GM23338 (cell line): ENCODE measurements at regions not wholly inside any gene's neighbourhood (a gene's known extent, or its start where the extent isn't known, plus 50 kb on each side); places are given as distances from the start of the nearest gene placed in this dataset.

Source experiments
- ATAC-seq: fragments of 200-7000 bp; cut with Tn5 transposase; 3 replicates; pipeline ENCODE4 v1.9.1; 2020
- DNase-seq: peaks from one replicate; pipeline ENCODE4 v3.0.0-alpha.2; 2015; ENCODE audit warnings: low spot score
- H2AFZ ChIP-seq: fragments of 200-600 bp; sonication (generic); 2 replicates; pipeline ENCODE4 v1.8.0; 2016; ENCODE audit warnings: antibody characterized with exemption, mild to moderate bottlenecking, moderate library complexity
- H3F3A ChIP-seq: fragments of 200-600 bp; sonication (generic); replicated peaks from 2 replicates; pipeline ENCODE4 v1.8.0; 2017; ENCODE audit warnings: antibody characterized with exemption, mixed run types, low read depth
- H3K27ac ChIP-seq: fragments of 200-600 bp; sonication (generic); 2 replicates; pipeline ENCODE4 v1.6.1; 2016; ENCODE audit warnings: low read depth
- H3K27me3 ChIP-seq: fragments of 200-600 bp; sonication (generic); 2 replicates; pipeline ENCODE4 v1.8.0; 2016; ENCODE audit warnings: mild to moderate bottlenecking, mixed run types, moderate library complexity; ENCODE audit not compliant: insufficient read depth
- H3K36me3 ChIP-seq: fragments of 200-600 bp; sonication (generic); 2 replicates; pipeline ENCODE4 v1.8.0; 2016; ENCODE audit warnings: mild to moderate bottlenecking; ENCODE audit not compliant: insufficient read depth
- H3K4me1 ChIP-seq: fragments of 200-600 bp; sonication (generic); 2 replicates; pipeline ENCODE4 v1.8.0; 2016; ENCODE audit warnings: mild to moderate bottlenecking, moderate library complexity; ENCODE audit not compliant: insufficient read depth
- H3K4me2 ChIP-seq: fragments of 200-600 bp; sonication (generic); 2 replicates; pipeline ENCODE4 v1.7.1; 2017; ENCODE audit warnings: mixed run types
- H3K4me3 ChIP-seq: fragments of 200-600 bp; sonication (generic); 2 replicates; pipeline ENCODE4 v1.6.1; 2016; ENCODE audit warnings: mixed run types
- H3K79me2 ChIP-seq: fragments of 200-600 bp; sonication (generic); replicated peaks from 2 replicates; pipeline ENCODE4 v1.8.0; 2017; ENCODE audit warnings: mild to moderate bottlenecking; ENCODE audit not compliant: insufficient read depth
- H3K9me2 ChIP-seq: fragments of 200-600 bp; sonication (generic); 2 replicates; pipeline ENCODE4 v1.8.0; 2017; ENCODE audit not compliant: insufficient read depth
- H4K20me1 ChIP-seq: fragments of 200-600 bp; sonication (generic); replicated peaks from 2 replicates; pipeline ENCODE4 v1.8.0; 2017; ENCODE audit warnings: mild to moderate bottlenecking; ENCODE audit not compliant: insufficient read depth
- H3K27ac Mint-ChIP-seq: 2 replicates; pipeline ENCODE4 v1.8.0; 2020; ENCODE audit warnings: inconsistent platforms, mild to moderate bottlenecking, moderate library complexity, mixed read lengths
- H3K27me3 Mint-ChIP-seq: 3 replicates; pipeline ENCODE4 v1.8.0; 2022; ENCODE audit warnings: low read depth, mild to moderate bottlenecking, moderate library complexity, mixed read lengths, inconsistent platforms; ENCODE audit not compliant: insufficient read depth, poor library complexity
- H3K36me3 Mint-ChIP-seq: 3 replicates; pipeline ENCODE4 v1.8.0; 2021; ENCODE audit warnings: low read depth, mild to moderate bottlenecking, inconsistent platforms, moderate library complexity, mixed read lengths
- H3K4me1 Mint-ChIP-seq: 3 replicates; pipeline ENCODE4 v1.8.0; 2020; ENCODE audit warnings: mild to moderate bottlenecking, inconsistent platforms, mixed read lengths
- H3K4me3 Mint-ChIP-seq: 3 replicates; pipeline ENCODE4 v1.8.0; 2021; ENCODE audit warnings: moderate library complexity, mild to moderate bottlenecking, inconsistent platforms, mixed read lengths
- H3K9me3 Mint-ChIP-seq: 3 replicates; pipeline ENCODE4 v1.8.0; 2020; ENCODE audit warnings: moderate library complexity, mild to moderate bottlenecking, inconsistent platforms, mixed read lengths
- CREB1 ChIP-seq: fragments of 250-450 bp; sonication (Bioruptor Pico); IDR thresholded peaks from 2 replicates; pipeline ENCODE4 v1.5.0; 2020; ENCODE audit warnings: low read depth, mild to moderate bottlenecking, moderate library complexity
- EZH2 ChIP-seq: fragments of 200-600 bp; sonication (generic); IDR thresholded peaks from one replicate; pipeline ENCODE4 v1.8.0; 2017; ENCODE audit warnings: antibody characterized with exemption, mild to moderate bottlenecking, low read depth; ENCODE audit not compliant: unreplicated experiment
- EZH2phosphoT487 ChIP-seq: fragments of 200-600 bp; sonication (generic); IDR thresholded peaks from one replicate; pipeline ENCODE4 v1.8.1; 2018; ENCODE audit warnings: antibody characterized with exemption; ENCODE audit not compliant: unreplicated experiment
- NANOG ChIP-seq: IDR thresholded peaks from 2 replicates; pipeline ENCODE4 v1.6.1; 2016; ENCODE audit warnings: antibody characterized with exemption, borderline replicate concordance
- STAT1 ChIP-seq: IDR thresholded peaks from one replicate; pipeline ENCODE4 v1.6.1; 2016; ENCODE audit warnings: antibody characterized with exemption; ENCODE audit not compliant: unreplicated experiment
- ZNF114 ChIP-seq: fragments of 250-450 bp; sonication (Bioruptor Pico); IDR thresholded peaks from 2 replicates; pipeline ENCODE4 v1.5.0; 2020; ENCODE audit warnings: mild to moderate bottlenecking, moderate library complexity
- ZNF462 ChIP-seq: fragments of 250-450 bp; sonication (Bioruptor Pico); IDR thresholded peaks from 2 replicates; pipeline ENCODE4 v1.5.0; 2020; ENCODE audit warnings: mild to moderate bottlenecking, moderate library complexity
- TF ChIP-seq, protein P1 (sequence below), 2 experiments: fragments of 200-600 bp in 1 of 2; sonication (generic) in 1 of 2; conservative IDR thresholded peaks; 2 replicates each; pipeline versions ENCODE4 v1.5.1 to v1.6.1; 2016 to 2017; ENCODE audit warnings: antibody characterized with exemption in 2 of 2, low read depth in 2 of 2, mild to moderate bottlenecking in 2 of 2, moderate library complexity in 1 of 2

DNA sequence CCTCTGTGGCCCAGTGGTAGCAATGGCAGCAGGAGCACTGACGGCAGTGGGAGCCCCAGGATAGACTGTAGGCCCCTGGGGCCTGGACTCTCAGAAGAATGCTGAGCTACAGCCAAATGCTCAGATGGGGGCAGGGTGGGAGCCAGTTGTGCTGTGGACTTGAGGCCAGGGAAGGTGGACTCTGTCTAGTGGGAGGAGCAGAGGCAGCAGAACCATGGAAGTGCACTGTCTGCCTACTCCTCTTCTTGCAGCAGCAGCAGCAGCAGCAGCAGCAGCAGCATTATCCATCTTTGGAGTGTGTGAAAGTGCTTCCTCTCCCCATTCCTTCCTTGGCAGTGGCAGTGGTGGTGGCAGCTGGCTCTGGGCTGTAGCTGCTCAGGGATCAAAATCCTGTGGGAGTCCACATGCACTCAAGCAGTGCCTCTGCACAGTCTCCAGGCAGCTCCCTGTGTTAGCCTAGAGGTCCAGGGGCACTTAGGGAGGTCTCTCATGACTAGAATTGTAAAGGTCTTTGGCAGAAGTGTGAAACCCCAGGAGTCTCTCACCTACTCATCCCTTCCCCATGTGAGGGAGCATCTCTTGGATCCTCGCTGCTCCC lies 917.9 kb upstream of the B3GALT2 start:
- no peak overlapping the region for H3K4me3 ChIP-seq
- H3K27ac ChIP-seq: no peak overlapping the region

More for the DNA sequence above, 917.9 kb upstream of the B3GALT2 start:
- DNase-seq: no peak
- TF ChIP-seq STAT1: no peak
- TF ChIP-seq ZNF114 (CRISPR knock-in tag): no peak
- no peak for TF ChIP-seq NANOG
- TF ChIP-seq EZH2: no peak
- TF ChIP-seq, protein P1, sequence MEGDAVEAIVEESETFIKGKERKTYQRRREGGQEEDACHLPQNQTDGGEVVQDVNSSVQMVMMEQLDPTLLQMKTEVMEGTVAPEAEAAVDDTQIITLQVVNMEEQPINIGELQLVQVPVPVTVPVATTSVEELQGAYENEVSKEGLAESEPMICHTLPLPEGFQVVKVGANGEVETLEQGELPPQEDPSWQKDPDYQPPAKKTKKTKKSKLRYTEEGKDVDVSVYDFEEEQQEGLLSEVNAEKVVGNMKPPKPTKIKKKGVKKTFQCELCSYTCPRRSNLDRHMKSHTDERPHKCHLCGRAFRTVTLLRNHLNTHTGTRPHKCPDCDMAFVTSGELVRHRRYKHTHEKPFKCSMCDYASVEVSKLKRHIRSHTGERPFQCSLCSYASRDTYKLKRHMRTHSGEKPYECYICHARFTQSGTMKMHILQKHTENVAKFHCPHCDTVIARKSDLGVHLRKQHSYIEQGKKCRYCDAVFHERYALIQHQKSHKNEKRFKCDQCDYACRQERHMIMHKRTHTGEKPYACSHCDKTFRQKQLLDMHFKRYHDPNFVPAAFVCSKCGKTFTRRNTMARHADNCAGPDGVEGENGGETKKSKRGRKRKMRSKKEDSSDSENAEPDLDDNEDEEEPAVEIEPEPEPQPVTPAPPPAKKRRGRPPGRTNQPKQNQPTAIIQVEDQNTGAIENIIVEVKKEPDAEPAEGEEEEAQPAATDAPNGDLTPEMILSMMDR (conservative IDR thresholded peaks at IDR 0.05; ENCODE audit: low read depth in 2 of 2): no peak
- no peak for TF ChIP-seq CREB1 (CRISPR knock-in tag)
- TF ChIP-seq ZNF462 (CRISPR knock-in tag): no peak
- TF ChIP-seq EZH2phosphoT487: no peak
- Histone ChIP-seq H3K36me3 (no peaks in the 10 kb centered on the region), H3K4me1 (no peaks in the 10 kb centered on the region), H2AFZ (no peak overlapping the region), H3K27me3 (no peaks in the 10 kb centered on the region), H3F3A (no peaks in the 10 kb centered on the region), H4K20me1 (no peaks in the 10 kb centered on the region), H3K79me2 (no peaks in the 10 kb centered on the region), H3K4me2 (no peak overlapping the region), H3K9me2 (no peaks in the 10 kb centered on the region)
- no peak; the same call in 2 of the 3 replicates for ATAC-seq
- H3K4me3 Mint-ChIP-seq: no peak overlapping the region
- no peak overlapping the region for H3K27ac Mint-ChIP-seq
- H3K4me1 Mint-ChIP-seq: no peaks in the 10 kb centered on the region
- H3K36me3 Mint-ChIP-seq: no peaks in the 10 kb centered on the region
- peaks cover 1% of the 10 kb centered on the region for H3K27me3 Mint-ChIP-seq
- H3K9me3 Mint-ChIP-seq: no peaks in the 10 kb centered on the region
